Motor neuron (in vitro differentiated cells): ENCODE measurements at regions not wholly inside any gene's neighbourhood (a gene's known extent, or its start where the extent isn't known, plus 50 kb on each side); places are given as distances from the start of the nearest gene placed in this dataset.
A peak's percentile ranks its signal among the peaks of the same experiment; 100 is the strongest.

Experiments
- ATAC-seq, 8 experiments: fragments of 200-7000 bp; cut with Tn5 transposase; replicated peaks in 6 of 8; 2 replicates each; pipeline ENCODE4 v1.8.0; 2021; ENCODE audit warnings: mild to moderate bottlenecking in 8 of 8, moderate library complexity in 8 of 8
- H3K27ac ChIP-seq, 2 donors: fragments of 250-450 bp; sonication (Bioruptor Pico); 2 replicates each; pipeline ENCODE4 v1.9.0; 2021; ENCODE audit warnings: antibody characterized with exemption in 2 of 2, mild to moderate bottlenecking in 2 of 2, moderate library complexity in 1 of 2
- H3K4me1 ChIP-seq, 2 donors: fragments of 250-450 bp; sonication (Bioruptor Pico); replicated peaks in 1 of 2; 2 replicates each; pipeline ENCODE4 v1.6.1; 2021; ENCODE audit warnings: antibody characterized with exemption in 2 of 2, mild to moderate bottlenecking in 2 of 2, moderate library complexity in 1 of 2
- H3K4me3 ChIP-seq, 5 donors: fragments of 250-450 bp; sonication (Bioruptor Pico); 2 replicates each; pipeline ENCODE4 v1.9.0; 2021; ENCODE audit warnings: antibody characterized with exemption in 5 of 5, mild to moderate bottlenecking in 5 of 5, moderate library complexity in 4 of 5
- WGBS, 10 experiments: fragments of 450-650 bp; shearing (Covaris generic); methylation state at CpG; one replicate each; pipeline ENCODE4 v1.0.0; 2022; 5-methylcytosine and 5-hydroxymethylcytosine counted together
- in situ Hi-C, 9 experiments: fragments of 400-800 bp; cut with MboI; loops; one replicate each; pipeline ENCODE4 v1.15.0; 2021; ENCODE audit warnings: low sequenced_read_pairs in 9 of 9, low pct_unique_long_range_greater_than_20kb in 2 of 9; ENCODE audit not compliant: unreplicated experiment in 9 of 9

- peak in 3 of 8 experiments; percentile 47 to 85 (median 66) for ATAC-seq
- H3K4me1 ChIP-seq = peaks cover 0 to 8% of the 10 kb centered on the region in 2 donors
- 5 to 89% (median 69%) methylated on average over 1 to 2 of the region's 2 CpGs; no CpG with 5 or more reads in 4 of the 10 experiments for WGBS, 10 experiments
- no peak overlapping the region for H3K27ac ChIP-seq
- H3K4me3 ChIP-seq = no peak overlapping the region
- in situ Hi-C loops = loop anchor here in 3 of 9 experiments (25.0 kb wide), 4 partner anchors 240 to 815 kb away; partner anchors contain the start of gene PRDM1 (in 1 of the 3)
Observed at GRCh38 chr6:105497549-105497948, 94.7 kb upstream of the PREP start.

GRCh38 chr6:105495515-105495914, 92.6 kb upstream of the PREP start:
- no peak overlapping the region for H3K4me3 ChIP-seq
- 86 to 100% (median 99%) methylated on average over 1 to 6 of the region's 6 CpGs; no CpG with 5 or more reads in 4 of the 10 experiments for WGBS, 10 experiments
- in situ Hi-C loops = loop anchor here in 3 of 9 experiments (25.0 kb wide), 4 partner anchors 242 to 817 kb away; partner anchors contain the start of gene PRDM1 (in 1 of the 3)
- no peak for ATAC-seq
- H3K4me1 ChIP-seq = peaks cover 0 to 8% of the 10 kb centered on the region in 2 donors
- no peak overlapping the region for H3K27ac ChIP-seq

GRCh38 chr6:105494688-105495087, 91.8 kb upstream of the PREP start:
- WGBS, 10 experiments = 62 to 95% (median 84%) methylated on average over 2 to 5 of the region's 5 CpGs; no CpG with 5 or more reads in 2 of the 10 experiments
- ATAC-seq = no peak
- Histone ChIP-seq H3K4me1 (peaks cover 0 to 8% of the 10 kb centered on the region in 2 donors), H3K4me3 (no peak overlapping the region), H3K27ac (no peak overlapping the region)
- in situ Hi-C loops = loop anchor here in 3 of 9 experiments (25.0 kb wide), 4 partner anchors 243 to 818 kb away; partner anchors contain the start of gene PRDM1 (in 1 of the 3)

DNA sequence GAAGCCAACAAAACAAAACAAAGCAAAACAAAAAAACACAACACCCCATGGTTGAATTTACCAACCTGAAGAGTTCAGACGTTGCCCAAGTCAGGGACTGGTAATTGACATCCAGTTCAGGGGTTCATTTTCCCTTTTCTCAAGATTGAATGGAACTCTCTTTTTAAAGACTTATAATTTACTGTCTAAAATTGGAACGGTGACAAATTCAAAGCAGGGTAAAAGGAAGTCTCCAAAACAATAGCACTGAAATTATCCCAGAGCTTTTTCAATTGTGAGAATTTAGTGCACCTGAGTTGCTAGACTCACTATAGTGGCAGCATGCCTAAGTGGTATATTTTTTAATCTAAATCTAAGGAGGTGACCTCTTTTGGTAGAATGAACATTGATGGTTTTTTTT, 90.9 kb upstream of the PREP start:
- Histone ChIP-seq H3K27ac (no peak overlapping the region), H3K4me1 (peaks cover 6 to 16% of the 10 kb centered on the region in 2 donors), H3K4me3 (no peak overlapping the region)
- in situ Hi-C loops = loop anchor here in 3 of 9 experiments (25.0 kb wide), 4 partner anchors 244 to 819 kb away; partner anchors contain the start of gene PRDM1 (in 1 of the 3)
- WGBS, 10 experiments = 28 to 90% (median 38%) methylated on average over 1 to 2 of the region's 2 CpGs
- no peak for ATAC-seq

DNA sequence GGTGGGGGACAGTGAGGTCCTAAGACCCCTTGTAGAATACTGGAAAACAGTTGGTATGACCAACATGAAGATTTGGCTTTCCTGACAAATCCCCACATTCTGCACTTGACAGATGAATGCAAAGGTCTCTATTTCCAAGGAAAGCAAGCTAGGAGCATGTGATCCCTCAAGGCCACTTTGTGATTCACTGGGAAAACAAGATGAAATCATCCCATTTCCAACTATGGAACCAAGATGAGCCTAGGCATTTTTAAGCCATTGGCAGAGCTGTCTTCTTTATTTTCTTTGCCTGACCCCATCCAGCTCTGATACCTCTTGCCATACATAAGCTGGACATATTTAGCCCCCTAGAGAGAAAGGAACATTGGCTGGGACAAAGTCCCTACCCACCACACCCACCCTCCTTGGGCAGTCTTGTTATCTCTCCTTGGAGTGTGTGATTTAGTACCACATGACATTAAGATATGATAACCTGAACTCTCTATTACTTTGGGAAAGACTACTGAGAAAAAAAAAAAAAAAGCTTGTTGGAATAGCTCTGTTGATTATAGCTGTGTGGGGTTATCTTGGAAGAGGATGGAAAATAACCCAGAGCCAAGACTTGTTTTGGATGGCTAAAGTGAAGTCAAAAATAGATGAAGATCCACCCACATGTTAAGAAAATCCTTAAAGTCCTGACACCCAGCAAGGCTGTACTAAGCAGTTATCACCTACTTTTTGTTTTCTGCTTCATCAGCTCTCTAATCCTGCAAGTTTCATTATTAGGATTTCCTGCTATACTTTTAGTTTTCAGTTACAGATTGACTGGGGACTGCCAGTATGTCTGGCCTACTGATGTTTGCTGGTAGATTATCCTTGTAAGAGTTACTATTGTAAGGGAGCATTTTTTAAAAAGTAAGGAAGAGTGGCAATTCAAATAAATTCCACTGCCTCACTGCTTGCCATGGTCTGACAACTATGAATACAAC, 90.1 kb upstream of the PREP start:
- in situ Hi-C loops = loop anchor here in 3 of 9 experiments (25.0 kb wide), 4 partner anchors 244 to 819 kb away; partner anchors contain the start of gene PRDM1 (in 1 of the 3)
- peaks cover 10 to 20% of the 10 kb centered on the region in 2 donors for H3K4me1 ChIP-seq
- H3K4me3 ChIP-seq = no peak overlapping the region
- no peak for ATAC-seq
- no peak overlapping the region for H3K27ac ChIP-seq

GRCh38 chr6:105489216-105489530, 86.3 kb upstream of the PREP start:
- 50 to 100% (median 83%) methylated on average over 1 to 2 of the region's 2 CpGs; no CpG with 5 or more reads in 2 of the 10 experiments for WGBS, 10 experiments
- ATAC-seq = no peak
- in situ Hi-C loops = loop anchor here in 3 of 9 experiments (25.0 kb wide), 4 partner anchors 248 to 823 kb away; partner anchors contain the start of gene PRDM1 (in 1 of the 3)
- no peak overlapping the region for H3K4me3 ChIP-seq
- H3K4me1 ChIP-seq = peaks cover 24 to 31% of the 10 kb centered on the region in 2 donors
- peak overlapping the region in 1 of 2 donors; percentile 32 for H3K27ac ChIP-seq

DNA sequence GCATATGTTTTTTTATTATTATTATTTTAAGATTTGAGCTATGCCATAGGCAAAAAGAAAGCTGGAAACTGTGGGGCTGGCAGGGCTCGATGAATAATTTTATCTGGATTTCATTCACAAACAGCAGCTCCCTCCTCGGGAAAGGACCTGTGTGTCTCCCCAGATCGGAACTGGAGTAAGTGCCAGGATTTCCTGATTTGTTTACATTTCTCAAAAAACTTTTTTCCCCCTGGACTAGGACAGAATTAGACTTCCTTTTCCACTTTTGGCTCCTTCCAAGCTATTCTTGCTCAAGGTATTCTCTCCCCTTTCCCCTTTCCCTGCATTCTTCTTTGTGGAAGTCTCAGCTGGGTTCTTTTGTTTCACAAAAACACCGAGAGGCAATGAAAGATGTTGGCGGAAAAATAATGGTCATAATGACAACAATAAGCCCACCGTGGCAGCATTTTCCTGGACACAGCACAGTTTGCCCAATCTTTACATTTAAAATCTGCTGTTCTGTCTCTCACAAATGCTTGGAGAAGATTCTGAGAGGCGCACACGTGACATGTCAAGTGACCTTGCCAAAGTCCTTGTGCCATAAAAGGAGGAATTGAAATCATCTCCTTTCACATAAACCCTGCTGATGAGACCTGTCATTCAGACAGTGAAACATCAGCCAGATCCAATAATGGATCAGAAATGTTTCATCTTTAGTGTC, 85.8 kb upstream of the PREP start:
- ATAC-seq = peak in 2 of 8 experiments; percentile 33 to 85
- 11 to 51% (median 46%) methylated on average over 3 to 8 of the region's 8 CpGs; no CpG with 5 or more reads in 1 of the 10 experiments for WGBS, 10 experiments
- no peak overlapping the region for H3K4me3 ChIP-seq
- in situ Hi-C loops = loop anchor here in 3 of 9 experiments (25.0 kb wide), 4 partner anchors 249 to 824 kb away; partner anchors contain the start of gene PRDM1 (in 1 of the 3)
- peaks cover 27 to 35% of the 10 kb centered on the region in 2 donors for H3K4me1 ChIP-seq
- H3K27ac ChIP-seq = no peak overlapping the region

DNA sequence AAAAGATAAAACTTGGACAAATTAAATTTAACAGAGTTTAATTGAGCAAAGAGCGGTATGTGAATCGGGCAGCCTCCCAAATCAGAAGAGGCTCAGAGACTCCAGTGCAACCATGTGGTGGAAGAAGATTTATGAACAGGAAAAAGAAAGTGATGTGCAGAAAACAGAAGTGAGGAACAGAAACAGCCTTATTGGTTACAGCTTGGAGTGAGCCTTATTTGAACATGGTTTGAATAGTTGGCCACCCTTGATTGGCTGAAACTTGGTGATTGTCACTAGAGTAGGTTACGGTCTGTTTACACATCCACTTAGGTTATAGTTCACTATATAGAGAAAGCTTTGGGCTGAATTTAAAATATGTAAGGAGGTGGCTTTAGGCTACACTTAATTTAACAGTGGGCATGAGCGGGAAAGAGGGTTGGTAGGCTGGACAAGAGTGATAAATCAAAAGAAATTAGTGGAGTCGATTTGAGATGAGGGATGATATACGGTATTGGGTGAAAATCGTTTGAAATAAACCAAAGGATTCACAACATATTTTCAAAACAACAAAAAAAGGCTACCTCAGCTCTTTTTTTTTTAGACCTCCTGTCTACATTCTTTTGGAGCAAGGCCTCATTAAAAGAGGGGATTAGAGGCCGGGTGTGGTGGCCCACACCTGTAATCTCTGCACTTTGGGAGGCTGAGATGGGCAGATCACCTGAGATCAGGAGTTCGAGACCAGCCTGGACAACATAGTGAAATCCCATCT, 84.3 kb upstream of the PREP start:
- in situ Hi-C loops = loop anchor here in 3 of 9 experiments (25.0 kb wide), 4 partner anchors 250 to 825 kb away; partner anchors contain the start of gene PRDM1 (in 1 of the 3)

GRCh38 chr6:105485456-105485855, 82.6 kb upstream of the PREP start:
- 38 to 79% (median 65%) methylated on average over 1 to 5 of the region's 5 CpGs; no CpG with 5 or more reads in 2 of the 10 experiments for WGBS, 10 experiments
- Histone ChIP-seq H3K4me1 (peaks cover 30 to 41% of the 10 kb centered on the region in 2 donors), H3K4me3 (no peak overlapping the region), H3K27ac (no peak overlapping the region)
- in situ Hi-C loops = loop anchor here in 3 of 9 experiments (25.0 kb wide), 4 partner anchors 252 to 827 kb away; partner anchors contain the start of gene PRDM1 (in 1 of the 3)
- ATAC-seq = peak in 2 of 8 experiments; percentile 31 to 77

More for the DNA sequence above, 84.3 kb upstream of the PREP start:
- H3K4me3 ChIP-seq = no peak overlapping the region
- no peak overlapping the region for H3K27ac ChIP-seq
- ATAC-seq = no peak
- H3K4me1 ChIP-seq = peaks cover 30 to 37% of the 10 kb centered on the region in 2 donors
- 89 to 98% (median 96%) methylated on average over 4 to 9 of the region's 9 CpGs for WGBS, 10 experiments

DNA sequence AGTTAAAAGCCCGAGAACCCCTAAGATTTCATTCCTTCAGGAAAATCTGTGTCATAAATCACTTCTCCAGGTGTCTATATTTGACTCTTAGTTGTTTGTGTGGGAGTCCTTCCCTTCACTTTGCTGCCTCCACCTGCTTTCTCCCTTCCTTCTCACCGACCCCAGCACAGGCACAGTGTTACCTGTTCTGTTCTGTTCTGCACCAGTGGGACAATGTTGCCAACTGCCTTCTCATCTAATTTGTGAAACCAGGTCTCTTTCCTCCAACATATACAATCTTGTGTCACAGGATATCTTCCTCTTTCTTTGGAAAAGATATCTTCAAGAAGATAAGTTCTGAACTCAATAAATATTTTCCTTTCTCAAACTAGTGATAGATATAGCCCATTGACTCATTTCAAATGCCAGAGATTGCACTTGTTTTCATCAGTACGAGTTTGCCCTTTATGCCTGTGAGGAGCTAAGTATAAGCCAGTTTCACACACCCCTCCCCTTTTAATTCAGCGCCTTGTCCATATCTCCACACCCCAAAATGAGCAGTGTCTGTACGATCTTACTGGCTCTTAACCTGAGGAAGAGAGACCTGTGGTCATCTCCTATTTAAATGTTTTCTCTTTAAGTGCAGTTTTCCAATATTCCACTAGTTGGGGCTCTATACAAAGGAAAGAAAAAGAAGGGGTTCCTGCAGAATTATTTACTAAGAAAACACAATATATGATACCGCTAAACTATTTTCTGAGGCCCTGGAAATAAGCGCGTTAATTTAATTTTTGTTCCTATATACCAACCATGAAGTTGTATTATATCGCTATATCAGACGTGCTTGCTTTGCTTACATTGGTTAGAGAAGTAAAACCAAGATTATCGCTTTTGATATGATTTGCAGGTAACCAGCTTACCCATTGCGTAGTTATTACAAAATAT, 81.6 kb upstream of the PREP start:
- peak; percentile 17 to 55 (median 46) for ATAC-seq
- WGBS, 10 experiments = 16 to 76% (median 47%) methylated on average over 1 to 12 of the region's 12 CpGs
- in situ Hi-C loops = loop anchor here in 3 of 9 experiments (25.0 kb wide), 4 partner anchors 253 to 828 kb away; partner anchors contain the start of gene PRDM1 (in 1 of the 3)
- Histone ChIP-seq H3K4me1 (peaks cover 29 to 41% of the 10 kb centered on the region in 2 donors), H3K27ac (no peak overlapping the region), H3K4me3 (no peak overlapping the region)

- in situ Hi-C loops = loop anchor here in 3 of 9 experiments (25.0 kb wide), 4 partner anchors 254 to 829 kb away; partner anchors contain the start of gene PRDM1 (in 1 of the 3)
- Histone ChIP-seq H3K4me3 (no peak overlapping the region), H3K4me1 (peaks cover 23 to 32% of the 10 kb centered on the region in 2 donors), H3K27ac (no peak overlapping the region)
- 6 to 69% (median 32%) methylated on average over 2 to 4 of the region's 4 CpGs for WGBS, 10 experiments
- ATAC-seq = peak in 5 of 8 experiments; percentile 42 to 66 (median 51)
Observed at GRCh38 chr6:105483492-105483891, 80.6 kb upstream of the PREP start.
